GM12878 (cell line): ENCODE measurements at regions not wholly inside any gene's neighbourhood (a gene's known extent, or its start where the extent isn't known, plus 50 kb on each side); places are given as distances from the start of the nearest gene placed in this dataset.

Source experiments
- ATAC-seq: fragments of 200-7000 bp; cut with Tn5 transposase; 3 replicates; pipeline ENCODE4 v1.9.1; 2020; ENCODE audit warnings: mild to moderate bottlenecking, moderate library complexity
- BruUV-seq: library from RNA; stranded (reverse); fragments of 400-500 nt; replicated peaks from 2 replicates; lab custom pipeline; 2021; lab: Mats Ljungman, UMichigan
- CTCF ChIA-PET: fragments of 300-600 bp; sonication (Branson Sonifier 250); formaldehyde crosslinking; extraction: SDS; loops from one replicate; lab custom pipeline; 2021; ENCODE audit warnings: inconsistent platforms; lab: Yijun Ruan, JAX
- POLR2A ChIA-PET: fragments of 350-600 bp; formaldehyde crosslinking; extraction: SDS; loops from one replicate; lab custom pipeline; 2021; ENCODE audit warnings: inconsistent platforms; lab: Charles Lee
- RAD21 ChIA-PET: fragments of 300-600 bp; sonication (Branson Sonifier 250); formaldehyde crosslinking; loops from one replicate; lab custom pipeline; 2023; ENCODE audit warnings: antibody characterized with exemption; ENCODE audit not compliant: unreplicated experiment; lab: Charles Lee
- SMC1A ChIA-PET: fragments of 300-600 bp; sonication (Branson Sonifier 250); formaldehyde crosslinking; loops from one replicate; lab custom pipeline; 2023; ENCODE audit not compliant: unreplicated experiment, uncharacterized antibody; lab: Charles Lee
- DNase-seq: peaks from one replicate; pipeline ENCODE4 v3.0.0-alpha.2; 2011; ENCODE audit warnings: low read depth, low spot score
- FAIRE-seq: peaks from 3 replicates; lab custom pipeline; 2011; peaks lifted over from hg19 to GRCh38; lab: Jason Lieb, UNC
- H2AFZ ChIP-seq: 2 replicates; pipeline ENCODE4 v1.6.0; 2011; ENCODE audit warnings: low read depth, low read length, control low read depth; ENCODE audit not compliant: control insufficient read depth
- H3K27ac ChIP-seq: 2 replicates; pipeline ENCODE4 v1.5.1; 2011; ENCODE audit warnings: control low read depth; ENCODE audit not compliant: control insufficient read depth, insufficient read depth
- H3K27me3 ChIP-seq, 2 experiments: replicated peaks in 1 of 2; 2 replicates each; pipeline versions ENCODE4 v1.6.0 to v1.6.1; 2011; ENCODE audit warnings: low read length in 1 of 2; ENCODE audit not compliant: control insufficient read depth in 2 of 2, insufficient read depth in 2 of 2
- H3K36me3 ChIP-seq, 2 experiments: 2 replicates each; pipeline ENCODE4 v1.5.1; 2011; ENCODE audit warnings: low read length in 1 of 2; ENCODE audit not compliant: control insufficient read depth in 2 of 2, insufficient read depth in 2 of 2
- H3K4me1 ChIP-seq: 2 replicates; pipeline ENCODE4 v1.6.1; 2011; ENCODE audit warnings: mild to moderate bottlenecking, low read length, moderate library complexity, mixed read lengths; ENCODE audit not compliant: control insufficient read depth, insufficient read depth
- H3K4me2 ChIP-seq: 2 replicates; pipeline ENCODE4 v1.6.0; 2011; ENCODE audit warnings: control low read depth; ENCODE audit not compliant: control insufficient read depth, insufficient read depth
- H3K4me3 ChIP-seq: fragments of 200-600 bp; sonication (generic); 2 replicates; pipeline ENCODE4 v1.5.1; 2016
- H3K79me2 ChIP-seq: 2 replicates; pipeline ENCODE4 v1.6.0; 2011; ENCODE audit warnings: low read length; ENCODE audit not compliant: control insufficient read depth, insufficient read depth
- H3K9ac ChIP-seq: 2 replicates; pipeline ENCODE4 v1.8.0; 2011; ENCODE audit warnings: low read length, control low read depth, mixed read lengths; ENCODE audit not compliant: control insufficient read depth, insufficient read depth
- H3K9me3 ChIP-seq: replicated peaks from 3 replicates; pipeline ENCODE4 v1.5.1; 2011; ENCODE audit warnings: mild to moderate bottlenecking, low read length; ENCODE audit not compliant: control insufficient read depth, insufficient read depth
- H4K20me1 ChIP-seq: 2 replicates; pipeline ENCODE4 v1.6.0; 2011; ENCODE audit not compliant: control insufficient read depth, insufficient read depth
- BRCA1 ChIP-seq: IDR thresholded peaks from 2 replicates; pipeline ENCODE4 v1.6.1; 2011; ENCODE audit warnings: low read depth, low read length, improper control_type of control experiment
- CBX3 ChIP-seq: fragments of 200-600 bp; sonication (generic); IDR thresholded peaks from 2 replicates; pipeline ENCODE4 v1.6.1; 2016; ENCODE audit warnings: low read depth, borderline replicate concordance
- CHD1 ChIP-seq: IDR thresholded peaks from 2 replicates; pipeline ENCODE4 v1.6.1; 2012; ENCODE audit warnings: low read depth, low read length, improper control_type of control experiment
- CHD4 ChIP-seq: fragments of 200-600 bp; sonication (generic); IDR thresholded peaks from 2 replicates; pipeline ENCODE4 v1.6.1; 2016; ENCODE audit warnings: mild to moderate bottlenecking
- CREB1 ChIP-seq: IDR thresholded peaks from 2 replicates; pipeline ENCODE4 v1.6.1; 2012; ENCODE audit warnings: low read depth, mild to moderate bottlenecking, inconsistent platforms
- E2F4 ChIP-seq: IDR thresholded peaks from 2 replicates; pipeline ENCODE4 v1.6.1; 2012; ENCODE audit warnings: low read depth, low read length, improper control_type of control experiment
- E2F8 ChIP-seq: fragments of 450-650 bp; IDR thresholded peaks from 2 replicates; pipeline ENCODE4 v1.6.1; 2018; ENCODE audit warnings: mild to moderate bottlenecking, low read depth, moderate library complexity; ENCODE audit not compliant: partially characterized antibody
- ESRRA ChIP-seq: IDR thresholded peaks from 2 replicates; pipeline ENCODE4 v1.6.1; 2012; ENCODE audit warnings: mild to moderate bottlenecking, low read length, improper control_type of control experiment
- ETV6 ChIP-seq, 2 experiments: fragments of 450-650 bp in 1 of 2; IDR thresholded peaks in 1 of 2; conservative IDR thresholded peaks in 1 of 2; 2 replicates each; pipeline ENCODE4 v1.6.1; 2014; ENCODE audit warnings: antibody characterized with exemption in 1 of 2, borderline replicate concordance in 1 of 2, low read depth in 1 of 2, mild to moderate bottlenecking in 1 of 2, moderate library complexity in 1 of 2
- HDAC6 ChIP-seq: fragments of 200-600 bp; sonication (generic); IDR thresholded peaks from one replicate; pipeline ENCODE4 v1.8.0; 2017; ENCODE audit warnings: antibody characterized with exemption; ENCODE audit not compliant: unreplicated experiment
- KAT2A ChIP-seq: conservative IDR thresholded peaks from 2 replicates; pipeline ENCODE4 v1.6.1; 2011; ENCODE audit warnings: low read depth, low read length; ENCODE audit not compliant: control insufficient read depth
- MYB ChIP-seq: fragments of 150-350 bp; IDR thresholded peaks from 2 replicates; pipeline ENCODE4 v1.6.1; 2014; ENCODE audit warnings: mild to moderate bottlenecking, low read depth, low read length, borderline replicate concordance
- NFIC ChIP-seq: IDR thresholded peaks from 2 replicates; pipeline ENCODE4 v1.6.1; 2012; ENCODE audit warnings: low read depth, mild to moderate bottlenecking, inconsistent platforms, low read length, moderate library complexity
- NR2C1 ChIP-seq: fragments of 450-650 bp; IDR thresholded peaks from 2 replicates; pipeline ENCODE4 v1.6.1; 2017; ENCODE audit warnings: antibody characterized with exemption, mild to moderate bottlenecking, moderate library complexity
- PAX5 ChIP-seq: IDR thresholded peaks from 2 replicates; pipeline ENCODE4 v1.6.1; 2011; ENCODE audit warnings: low read depth, low read length, borderline replicate concordance
- RFX5 ChIP-seq: IDR thresholded peaks from 2 replicates; pipeline ENCODE4 v1.6.1; 2011; ENCODE audit warnings: low read depth, low read length, improper control_type of control experiment
- SIX5 ChIP-seq: IDR thresholded peaks from 2 replicates; pipeline ENCODE4 v1.6.1; 2011; ENCODE audit warnings: mild to moderate bottlenecking, low read depth, low read length, moderate library complexity; ENCODE audit not compliant: severe bottlenecking
- TCF3 ChIP-seq: IDR thresholded peaks from 2 replicates; pipeline ENCODE4 v1.6.1; 2012; ENCODE audit warnings: low read depth, mild to moderate bottlenecking, low read length, borderline replicate concordance; ENCODE audit not compliant: insufficient read depth
- ZBTB40 ChIP-seq: fragments of 450-650 bp; IDR thresholded peaks from 2 replicates; pipeline ENCODE4 v1.6.1; 2016; ENCODE audit warnings: mild to moderate bottlenecking, moderate library complexity, borderline replicate concordance
- WGBS: methylation state at CpG from one replicate; pipeline ENCODE4 v1.1.6; 2016; ENCODE audit warnings: low lambda C conversion rate; ENCODE audit not compliant: insufficient replicate concordance, insufficient coverage; ENCODE audit errors: missing lambda C conversion rate; 5-methylcytosine and 5-hydroxymethylcytosine counted together
- in situ Hi-C: fragments of 300-500 bp; cut with MboI; formaldehyde crosslinking; loops from 9 replicates; pipeline ENCODE4 v1.14.3; 2018; ENCODE audit warnings: mixed read lengths
- intact Hi-C: fragments of 100-400 bp; cut with micrococcal nuclease; formaldehyde crosslinking; loops from one replicate; pipeline ENCODE4 v1.14.2; 2022; ENCODE audit not compliant: unreplicated experiment

GRCh38 chr18:3388980-3389379 is 61.0 kb upstream of the TGIF1 start:
- CTCF ChIA-PET: no interaction called here
- no peak for FAIRE-seq
- Histone ChIP-seq H3K9me3 (peaks cover 4% of the 10 kb centered on the region; the same call in 1 of the 3 replicates), H3K4me2 (no peak overlapping the region), H3K79me2 (no peaks in the 10 kb centered on the region), H3K27ac (no peak overlapping the region), H2AFZ (no peak overlapping the region), H3K9ac (no peak overlapping the region), H3K4me1 (peaks cover 12% of the 10 kb centered on the region), H3K4me3 (no peak overlapping the region), H3K36me3 (no peaks in the 10 kb centered on the region), H3K27me3 (peaks cover 0 to 2% of the 10 kb centered on the region in 2 experiments; a peak in 1 of 4 replicates), H4K20me1 (no peaks in the 10 kb centered on the region)
- SMC1A ChIA-PET: interaction anchor here (0.7 kb wide), 1 partner anchor 52 kb away, joined by 4 read pairs; no protein-coding TSS in a partner anchor
- in situ Hi-C loops (no loop called here), intact Hi-C loops (no loop called here)
- TF ChIP-seq TCF3 (no peak), ZBTB40 (no peak), CHD4 (no peak), BRCA1 (no peak), PAX5 (no peak), ESRRA (no peak), NFIC (no peak), KAT2A (no peak), E2F4 (no peak), CHD1 (no peak), SIX5 (no peak), RFX5 (no peak), CREB1 (no peak), ETV6 (conservative IDR thresholded peaks at IDR 0.05 in 1 of 2, IDR thresholded peaks at IDR 0.05 in 1 of 2; ENCODE audit: borderline replicate concordance in 1 of 2, low read depth in 1 of 2) (no peak), CBX3 (no peak), HDAC6 (no peak), MYB (no peak), NR2C1 (no peak), E2F8 (no peak)
- ATAC-seq: no peak
- POLR2A ChIA-PET: no interaction called here
- no peak for DNase-seq
- WGBS: 35% methylated on average over 4 of the region's 4 CpGs
- RAD21 ChIA-PET: no interaction called here
- BruUV-seq: no TSS peak
